ENCODE measurements at regions not wholly inside any gene's neighbourhood (a gene's known extent, or its start where the extent isn't known, plus 50 kb on each side); places are given as distances from the start of the nearest gene placed in this dataset.
"Not testable (repeated sequence)": the region's sequence is repeated elsewhere in the genome, so short reads cannot be mapped to it uniquely, and the experiment has no call there.

DNA sequence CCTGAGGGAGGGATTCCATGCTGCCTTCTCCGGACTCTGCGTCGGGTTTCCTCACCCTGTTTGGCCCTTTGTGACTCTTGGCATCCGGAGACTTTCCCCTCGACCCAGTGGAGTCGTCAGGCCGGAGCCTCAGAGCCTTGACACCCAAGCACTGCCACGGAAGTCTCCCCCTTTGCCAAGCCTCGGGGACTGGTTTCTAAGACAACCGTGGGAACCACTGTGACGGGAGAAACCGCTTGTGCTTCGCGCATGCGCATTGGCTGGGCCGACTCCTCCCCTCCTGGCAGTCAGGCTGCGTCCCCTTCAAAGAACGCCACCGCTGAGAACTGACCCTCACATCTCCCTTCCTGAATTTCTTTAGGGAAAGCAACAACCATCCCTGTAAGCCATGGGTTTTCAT is 459.4 kb upstream of the ZNG1F start:
- POLR2A ChIA-PET (ENCODE audit: unreplicated experiment); CTCF ChIA-PET; DNase-seq; H3F3A ChIP-seq (ENCODE audit: low read length, unreplicated experiment); H3K9me2 ChIP-seq (replicated peaks; ENCODE audit: low read length); H3K9ac ChIP-seq (ENCODE audit: low read length); H3K4me1 ChIP-seq (ENCODE audit: insufficient read depth, low read length); H3K79me2 ChIP-seq (ENCODE audit: low read length); H4K20me1 ChIP-seq (ENCODE audit: low read length); BruUV-seq (replicated peaks); H3K4me2 ChIP-seq (ENCODE audit: low read length); H3K27me3 ChIP-seq (ENCODE audit: low read length); H2AFZ ChIP-seq (ENCODE audit: low read length); H3K36me3 ChIP-seq (ENCODE audit: low read depth, low read length); H3K27ac ChIP-seq (ENCODE audit: low read length); H3K4me3 ChIP-seq (ENCODE audit: low read length); ATAC-seq; H3K9me3 ChIP-seq (ENCODE audit: low read length); intact Hi-C loops (cut with micrococcal nuclease): not testable (repeated sequence)

DNA sequence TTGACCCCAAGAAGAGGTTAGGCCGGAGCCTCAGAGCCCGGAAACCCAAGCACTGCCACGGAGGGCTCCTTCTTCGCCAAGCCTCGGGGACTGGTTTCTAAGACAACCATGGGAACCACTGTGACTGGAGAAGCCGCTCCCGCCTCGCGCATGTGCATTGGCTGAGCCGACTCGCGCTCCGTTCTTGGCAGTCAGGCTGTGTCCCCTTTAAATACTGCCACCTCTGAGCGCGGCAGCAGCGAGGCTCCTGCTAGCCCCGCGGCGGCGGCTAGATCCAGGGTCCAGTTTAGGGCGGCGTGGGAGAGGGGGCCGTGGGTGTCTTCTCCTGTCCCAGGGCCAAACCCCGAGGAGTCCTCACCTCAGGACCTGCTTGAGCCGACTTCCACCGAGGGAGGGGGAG is 457.1 kb upstream of the ZNG1F start:
- H3K4me3 ChIP-seq (ENCODE audit: low read length); H3K4me2 ChIP-seq (ENCODE audit: low read length); ATAC-seq; intact Hi-C loops (cut with micrococcal nuclease); H3K9me3 ChIP-seq (ENCODE audit: low read length); H3K79me2 ChIP-seq (ENCODE audit: low read length); H3K9me2 ChIP-seq (replicated peaks; ENCODE audit: low read length); H2AFZ ChIP-seq (ENCODE audit: low read length); H3K27me3 ChIP-seq (ENCODE audit: low read length); H3K36me3 ChIP-seq (ENCODE audit: low read depth, low read length); CTCF ChIA-PET; H3K9ac ChIP-seq (ENCODE audit: low read length); BruUV-seq (replicated peaks); H3K4me1 ChIP-seq (ENCODE audit: insufficient read depth, low read length); H4K20me1 ChIP-seq (ENCODE audit: low read length); DNase-seq; H3F3A ChIP-seq (ENCODE audit: low read length, unreplicated experiment); POLR2A ChIA-PET (ENCODE audit: unreplicated experiment); H3K27ac ChIP-seq (ENCODE audit: low read length): not testable (repeated sequence)

DNA sequence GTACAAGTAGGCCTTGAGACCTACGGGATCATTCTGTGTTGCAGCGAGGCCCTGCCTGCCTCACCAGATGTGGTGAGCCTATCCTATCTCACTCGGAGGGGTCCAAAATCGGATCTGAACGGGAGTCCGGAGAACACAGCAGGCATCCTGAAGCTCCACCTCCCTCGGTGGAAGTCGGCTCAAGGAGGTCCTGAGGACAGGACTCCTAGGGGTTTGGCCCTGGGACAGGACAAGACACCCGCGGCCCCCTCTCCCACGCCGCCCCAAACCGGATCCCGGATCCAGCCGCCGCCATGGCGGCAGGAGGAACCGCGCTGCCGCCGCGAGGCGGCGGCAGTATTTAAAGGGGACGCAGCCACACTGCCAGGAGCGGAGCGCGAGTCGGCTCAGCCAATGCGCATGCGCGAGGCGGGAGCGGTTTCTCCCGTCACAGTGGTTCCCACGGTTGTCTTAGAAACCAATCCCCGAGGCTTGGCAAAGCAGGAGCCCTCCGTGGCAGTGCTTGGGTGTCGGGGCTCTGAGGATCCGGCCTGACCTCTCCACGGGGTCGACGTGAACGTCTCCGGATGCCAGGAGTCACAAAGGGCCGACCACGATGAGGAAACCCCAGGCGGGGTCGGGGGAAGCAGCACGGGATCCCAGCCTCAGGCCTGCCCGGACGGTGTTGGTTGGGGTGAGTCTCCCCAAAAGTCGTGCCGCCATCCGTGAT is 454.6 kb upstream of the ZNG1F start:
- H4K20me1 ChIP-seq (ENCODE audit: low read length); H3K4me1 ChIP-seq (ENCODE audit: insufficient read depth, low read length); H2AFZ ChIP-seq (ENCODE audit: low read length); H3K9me3 ChIP-seq (ENCODE audit: low read length); POLR2A ChIA-PET (ENCODE audit: unreplicated experiment); intact Hi-C loops (cut with micrococcal nuclease); H3K79me2 ChIP-seq (ENCODE audit: low read length); ATAC-seq; H3K9ac ChIP-seq (ENCODE audit: low read length); H3F3A ChIP-seq (ENCODE audit: low read length, unreplicated experiment); CTCF ChIA-PET; BruUV-seq (replicated peaks); H3K36me3 ChIP-seq (ENCODE audit: low read depth, low read length); H3K4me2 ChIP-seq (ENCODE audit: low read length); H3K27me3 ChIP-seq (ENCODE audit: low read length); DNase-seq; H3K27ac ChIP-seq (ENCODE audit: low read length); H3K9me2 ChIP-seq (replicated peaks; ENCODE audit: low read length); H3K4me3 ChIP-seq (ENCODE audit: low read length): not testable (repeated sequence)

DNA sequence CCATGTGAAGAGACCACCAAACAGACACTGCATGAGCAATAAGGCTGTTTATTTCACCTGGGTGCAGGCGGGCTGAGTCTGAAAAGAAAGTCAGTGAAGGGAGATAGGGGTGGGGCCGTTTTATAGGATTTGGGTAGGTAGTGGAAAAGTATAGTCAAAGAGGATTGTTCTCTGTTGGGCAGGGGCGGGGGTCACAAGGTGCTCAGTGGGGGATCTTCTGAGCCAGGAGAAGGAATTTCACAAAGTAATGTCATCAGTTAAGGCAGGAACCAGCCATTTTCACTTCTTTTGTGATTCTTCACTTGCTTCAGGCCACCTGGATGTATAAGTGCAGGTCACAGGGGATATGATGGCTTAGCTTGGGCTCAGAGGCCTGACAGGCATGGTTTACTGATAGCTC is 444.6 kb upstream of the ZNG1F start:
- H3K4me2 ChIP-seq (ENCODE audit: low read length); H3K9me2 ChIP-seq (replicated peaks; ENCODE audit: low read length); H3K27me3 ChIP-seq (ENCODE audit: low read length); H3K79me2 ChIP-seq (ENCODE audit: low read length); intact Hi-C loops (cut with micrococcal nuclease); POLR2A ChIA-PET (ENCODE audit: unreplicated experiment); H3K9me3 ChIP-seq (ENCODE audit: low read length); BruUV-seq (replicated peaks); ATAC-seq; H2AFZ ChIP-seq (ENCODE audit: low read length); H4K20me1 ChIP-seq (ENCODE audit: low read length); H3K36me3 ChIP-seq (ENCODE audit: low read depth, low read length); H3K27ac ChIP-seq (ENCODE audit: low read length); H3F3A ChIP-seq (ENCODE audit: low read length, unreplicated experiment); H3K4me3 ChIP-seq (ENCODE audit: low read length); DNase-seq; CTCF ChIA-PET; H3K9ac ChIP-seq (ENCODE audit: low read length); H3K4me1 ChIP-seq (ENCODE audit: insufficient read depth, low read length): not testable (repeated sequence)

DNA sequence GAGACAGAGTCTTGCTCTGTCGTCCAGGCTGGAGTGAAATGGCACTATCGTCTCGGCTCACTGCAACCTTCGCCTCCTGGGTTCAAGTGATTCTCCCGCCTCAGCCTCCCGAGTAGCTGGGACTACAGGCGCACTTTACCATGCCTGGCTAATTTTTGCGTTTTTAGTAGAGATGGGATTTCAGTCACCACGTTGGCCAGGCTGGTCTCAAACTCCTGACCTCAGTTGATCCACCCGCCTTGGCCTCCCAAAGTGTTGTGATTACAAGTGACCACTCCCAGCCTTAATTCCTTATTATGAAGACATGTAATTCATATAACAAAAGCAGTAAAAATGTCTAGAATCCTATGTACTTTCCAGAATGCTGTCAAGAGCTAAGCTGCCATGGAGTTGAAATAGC is 434.5 kb upstream of the ZNG1F start:
- not testable (repeated sequence) for H3K4me2 ChIP-seq (ENCODE audit: low read length)

DNA sequence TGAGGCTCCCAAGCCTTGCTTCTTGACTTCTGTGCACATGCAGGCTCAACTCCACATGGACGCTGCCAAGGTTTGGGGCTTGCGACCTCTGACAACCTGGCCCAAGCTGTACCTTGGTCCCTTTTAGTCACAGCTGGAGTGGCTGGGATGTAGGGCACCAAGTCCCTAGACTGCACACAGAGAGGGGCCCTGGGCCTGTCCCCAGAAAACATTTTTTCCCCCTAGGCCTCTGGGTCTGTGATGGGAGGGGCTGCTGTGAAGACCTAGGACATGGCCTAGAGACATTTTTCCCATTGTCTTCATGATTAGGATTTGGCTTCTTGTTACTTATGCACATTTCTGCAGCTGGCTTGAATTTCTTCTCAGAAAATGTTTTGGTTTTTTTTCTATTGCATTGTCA is 430.1 kb upstream of the ZNG1F start:
- H4K20me1 ChIP-seq (ENCODE audit: low read length); H3K27ac ChIP-seq (ENCODE audit: low read length); H3K27me3 ChIP-seq (ENCODE audit: low read length); ATAC-seq; BruUV-seq (replicated peaks); H3F3A ChIP-seq (ENCODE audit: low read length, unreplicated experiment); H3K4me3 ChIP-seq (ENCODE audit: low read length); H2AFZ ChIP-seq (ENCODE audit: low read length); H3K79me2 ChIP-seq (ENCODE audit: low read length); intact Hi-C loops (cut with micrococcal nuclease); H3K9me2 ChIP-seq (replicated peaks; ENCODE audit: low read length); POLR2A ChIA-PET (ENCODE audit: unreplicated experiment); H3K9ac ChIP-seq (ENCODE audit: low read length); DNase-seq; H3K36me3 ChIP-seq (ENCODE audit: low read depth, low read length); H3K4me2 ChIP-seq (ENCODE audit: low read length); H3K4me1 ChIP-seq (ENCODE audit: insufficient read depth, low read length); H3K9me3 ChIP-seq (ENCODE audit: low read length); CTCF ChIA-PET: not testable (repeated sequence)

More for the DNA sequence above, 434.5 kb upstream of the ZNG1F start:
- H3K79me2 ChIP-seq (ENCODE audit: low read length); H3K9ac ChIP-seq (ENCODE audit: low read length); H3K9me3 ChIP-seq (ENCODE audit: low read length); intact Hi-C loops (cut with micrococcal nuclease); H2AFZ ChIP-seq (ENCODE audit: low read length); CTCF ChIA-PET; H3K9me2 ChIP-seq (replicated peaks; ENCODE audit: low read length); DNase-seq; H3F3A ChIP-seq (ENCODE audit: low read length, unreplicated experiment); BruUV-seq (replicated peaks); H4K20me1 ChIP-seq (ENCODE audit: low read length); H3K27me3 ChIP-seq (ENCODE audit: low read length); H3K27ac ChIP-seq (ENCODE audit: low read length); H3K4me3 ChIP-seq (ENCODE audit: low read length); H3K36me3 ChIP-seq (ENCODE audit: low read depth, low read length); H3K4me1 ChIP-seq (ENCODE audit: insufficient read depth, low read length); POLR2A ChIA-PET (ENCODE audit: unreplicated experiment); ATAC-seq: not testable (repeated sequence)

DNA sequence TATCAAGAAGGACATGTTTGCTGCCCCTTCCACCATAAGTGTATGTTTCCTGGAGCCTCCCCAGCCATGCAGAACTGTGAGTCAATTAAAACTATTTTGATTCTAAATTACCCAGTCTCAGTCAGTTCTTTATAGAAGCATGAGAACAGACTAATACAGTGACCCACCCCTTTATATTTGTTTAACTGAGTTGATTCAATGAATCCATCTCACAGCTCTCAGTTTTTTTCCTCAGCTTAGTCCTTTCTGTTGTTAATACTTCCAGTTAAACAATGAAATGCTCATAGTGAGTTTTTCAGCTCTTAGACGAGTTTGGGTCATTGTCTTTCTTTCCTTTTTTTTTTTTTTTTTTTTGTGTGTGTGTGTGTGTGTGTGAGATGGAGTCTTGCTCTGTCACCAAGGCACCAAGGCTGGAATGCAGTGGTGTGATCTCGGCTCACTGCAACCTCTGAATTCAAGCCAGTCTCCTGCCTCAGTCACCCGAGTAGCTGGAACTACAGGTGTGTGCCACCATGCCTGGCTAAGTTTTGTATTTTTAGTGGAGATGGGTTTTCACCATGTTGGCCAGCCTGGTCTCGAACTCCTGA is 417.9 kb upstream of the ZNG1F start:
- CTCF ChIA-PET; H3K4me2 ChIP-seq (ENCODE audit: low read length); H3K9me2 ChIP-seq (replicated peaks; ENCODE audit: low read length); H4K20me1 ChIP-seq (ENCODE audit: low read length); H3K9me3 ChIP-seq (ENCODE audit: low read length); H2AFZ ChIP-seq (ENCODE audit: low read length); intact Hi-C loops (cut with micrococcal nuclease); H3K36me3 ChIP-seq (ENCODE audit: low read depth, low read length); ATAC-seq; H3K4me1 ChIP-seq (ENCODE audit: insufficient read depth, low read length); H3K79me2 ChIP-seq (ENCODE audit: low read length); POLR2A ChIA-PET (ENCODE audit: unreplicated experiment); H3F3A ChIP-seq (ENCODE audit: low read length, unreplicated experiment); H3K27ac ChIP-seq (ENCODE audit: low read length); H3K4me3 ChIP-seq (ENCODE audit: low read length); DNase-seq; BruUV-seq (replicated peaks); H3K27me3 ChIP-seq (ENCODE audit: low read length); H3K9ac ChIP-seq (ENCODE audit: low read length): not testable (repeated sequence)

All from PC-3 (cell line).